Jurkat, Clone E6-1 (cell line): ENCODE measurements at regions not wholly inside any gene's neighbourhood (a gene's known extent, or its start where the extent isn't known, plus 50 kb on each side); places are given as distances from the start of the nearest gene placed in this dataset.

Experiments
- DNase-seq: peaks from one replicate; pipeline ENCODE4 v3.0.0-alpha.2; 2011; ENCODE audit warnings: low read depth, low spot score
- H3K4me3 ChIP-seq: 2 replicates; pipeline ENCODE4 v1.5.1; 2011; ENCODE audit warnings: mild to moderate bottlenecking, low read length, control low read depth, moderate library complexity

- DNase-seq = no peak
- no peak overlapping the region for H3K4me3 ChIP-seq
Observed at GRCh38 chr13:69468624-69469023, 639.0 kb upstream of the ATXN8OS start.

- H3K4me3 ChIP-seq = no peak overlapping the region
- no peak for DNase-seq
Observed at GRCh38 chr13:69461397-69461796, 646.2 kb upstream of the ATXN8OS start.

- H3K4me3 ChIP-seq = no peak overlapping the region
- no peak for DNase-seq
Observed at GRCh38 chr13:69459346-69459745, 648.3 kb upstream of the ATXN8OS start.

- no peak for DNase-seq
- H3K4me3 ChIP-seq = no peak overlapping the region
Observed at GRCh38 chr13:69458013-69458412, 649.6 kb upstream of the ATXN8OS start.

GRCh38 chr13:69450245-69450644 lies 657.4 kb upstream of the ATXN8OS start:
- DNase-seq = no peak
- H3K4me3 ChIP-seq = no peak overlapping the region

- H3K4me3 ChIP-seq = no peak overlapping the region
- DNase-seq = no peak
Observed at GRCh38 chr13:69425235-69425634, 682.4 kb upstream of the ATXN8OS start.

GRCh38 chr13:69423844-69424243 lies 683.8 kb upstream of the ATXN8OS start:
- no peak for DNase-seq
- H3K4me3 ChIP-seq = no peak overlapping the region

GRCh38 chr13:69418319-69418718 lies 689.3 kb upstream of the ATXN8OS start:
- no peak for DNase-seq

GRCh38 chr13:69410761-69411160 lies 696.9 kb upstream of the ATXN8OS start:
- H3K4me3 ChIP-seq = no peak overlapping the region
- no peak for DNase-seq

More at GRCh38 chr13:69418319-69418718, 689.3 kb upstream of the ATXN8OS start:
- no peak overlapping the region for H3K4me3 ChIP-seq

GRCh38 chr13:69391756-69392155 lies 715.9 kb upstream of the ATXN8OS start:
- no peak overlapping the region for H3K4me3 ChIP-seq
- no peak for DNase-seq

GRCh38 chr13:69389899-69390298 lies 717.7 kb upstream of the ATXN8OS start:
- H3K4me3 ChIP-seq = no peak overlapping the region
- peak; percentile 6 for DNase-seq

GRCh38 chr13:69373747-69374425 lies 733.7 kb upstream of the ATXN8OS start:
- DNase-seq = no peak
- no peak overlapping the region for H3K4me3 ChIP-seq

GRCh38 chr13:69363360-69363759 lies 744.3 kb upstream of the ATXN8OS start:
- H3K4me3 ChIP-seq = no peak overlapping the region
- no peak for DNase-seq

- no peak overlapping the region for H3K4me3 ChIP-seq
- DNase-seq = no peak
Observed at GRCh38 chr13:69331245-69331644, 776.4 kb upstream of the ATXN8OS start.

- DNase-seq = peak; percentile 5
- no peak overlapping the region for H3K4me3 ChIP-seq
Observed at GRCh38 chr13:69324090-69324886, 783.3 kb upstream of the ATXN8OS start.

GRCh38 chr13:69319656-69320055 lies 788.0 kb upstream of the ATXN8OS start:
- no peak for DNase-seq

GRCh38 chr13:69315039-69315438 lies 792.6 kb upstream of the ATXN8OS start:
- H3K4me3 ChIP-seq = no peak overlapping the region
- no peak for DNase-seq

More at GRCh38 chr13:69319656-69320055, 788.0 kb upstream of the ATXN8OS start:
- H3K4me3 ChIP-seq = no peak overlapping the region

GRCh38 chr13:69306766-69307165 lies 800.9 kb upstream of the ATXN8OS start:
- DNase-seq = no peak
- no peak overlapping the region for H3K4me3 ChIP-seq

GRCh38 chr13:69300131-69300530 lies 807.5 kb upstream of the ATXN8OS start:
- no peak for DNase-seq

GRCh38 chr13:69296130-69296529 lies 811.5 kb upstream of the ATXN8OS start:
- H3K4me3 ChIP-seq = no peak overlapping the region
- no peak for DNase-seq

More at GRCh38 chr13:69300131-69300530, 807.5 kb upstream of the ATXN8OS start:
- H3K4me3 ChIP-seq = no peak overlapping the region
